ENCODE measurements at regions not wholly inside any gene's neighbourhood (a gene's known extent, or its start where the extent isn't known, plus 50 kb on each side); places are given as distances from the start of the nearest gene placed in this dataset.

DNA sequence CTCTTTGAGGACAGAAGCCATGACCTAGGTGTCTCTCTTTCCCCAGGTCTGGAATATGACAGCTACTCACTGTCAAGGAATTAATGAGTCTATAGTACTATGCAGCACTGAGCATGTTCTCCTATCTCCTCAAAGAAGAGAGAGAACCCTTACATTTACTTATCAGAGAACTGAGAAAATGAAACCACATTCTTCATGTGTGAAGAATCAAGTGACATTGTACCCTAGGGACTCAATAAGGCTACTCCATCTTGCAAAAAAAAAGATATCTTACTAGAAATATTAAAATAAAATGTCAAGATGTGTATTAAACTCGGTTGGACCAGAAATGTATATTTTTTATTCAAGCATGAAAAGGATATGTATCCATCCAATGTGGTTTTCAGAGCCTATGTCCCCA, 133.2 kb upstream of the COL8A1 start:
- TF ChIP-seq CREB1 (IDR thresholded peaks at IDR 0.05; ENCODE audit: low read depth) (no peak), RAD21 (IDR thresholded peaks at IDR 0.05; ENCODE audit: low read depth) (no peak), USF1 (IDR thresholded peaks at IDR 0.05) (no peak), REST (IDR thresholded peaks at IDR 0.05; ENCODE audit: low read depth) (no peak), EP300 (IDR thresholded peaks at IDR 0.05; ENCODE audit: borderline replicate concordance) (no peak), YY1 (IDR thresholded peaks at IDR 0.05; ENCODE audit: low read depth) (no peak), TCF12 (IDR thresholded peaks at IDR 0.05; ENCODE audit: low read depth) (no peak), TEAD4 (IDR thresholded peaks at IDR 0.05) (no peak), EGR1 (IDR thresholded peaks at IDR 0.05) (no peak), MAX (IDR thresholded peaks at IDR 0.05) (no peak), CEBPB (IDR thresholded peaks at IDR 0.05) (no peak)

Measured in Ishikawa (cell line).